ENCODE measurements at regions not wholly inside any gene's neighbourhood (a gene's known extent, or its start where the extent isn't known, plus 50 kb on each side); places are given as distances from the start of the nearest gene placed in this dataset.
A peak's percentile ranks its signal among the peaks of the same experiment; 100 is the strongest.
"Not testable (repeated sequence)": the region's sequence is repeated elsewhere in the genome, so short reads cannot be mapped to it uniquely, and the experiment has no call there.

GRCh38 chr14:21874167-21874566 is 200.5 kb upstream of the OR4E1 start:
- no peak for DNase-seq

DNA sequence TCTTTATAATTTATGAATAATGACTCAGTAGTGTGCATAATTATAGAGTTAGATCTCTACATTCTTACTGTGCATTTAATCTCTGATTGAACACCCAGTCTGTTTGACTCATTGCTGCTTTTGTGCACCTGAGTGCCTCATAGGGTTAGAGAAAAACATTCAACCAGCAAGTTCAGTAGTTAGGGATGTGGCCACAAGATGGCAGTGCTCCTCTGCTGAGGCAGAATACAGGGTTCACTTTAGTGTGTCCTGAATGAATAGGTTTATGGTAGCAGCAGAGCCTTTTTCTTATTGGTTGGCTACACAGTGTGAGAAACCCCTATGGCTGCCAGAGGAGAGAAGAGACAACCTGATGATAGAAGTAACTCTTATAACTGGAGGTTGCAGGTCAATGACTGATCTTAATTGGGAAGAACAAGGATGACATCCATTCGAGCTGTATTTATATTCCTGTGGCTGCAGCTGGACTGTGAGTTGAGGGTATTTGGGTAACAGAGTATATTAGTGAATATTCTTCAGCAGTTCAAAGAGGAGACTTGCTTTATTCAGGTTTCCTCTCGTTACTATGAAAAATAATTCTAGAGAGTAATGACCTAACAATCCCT is 194.9 kb upstream of the OR4E1 start:
- DNase-seq: peak; percentile 22

- no peak for DNase-seq
Measured at GRCh38 chr14:21867541-21867940, 193.9 kb upstream of the OR4E1 start.

- no peak for DNase-seq
Measured at GRCh38 chr14:21866479-21866878, 192.9 kb upstream of the OR4E1 start.

- DNase-seq: no peak
Measured at GRCh38 chr14:21863289-21863688, 189.7 kb upstream of the OR4E1 start.

DNA sequence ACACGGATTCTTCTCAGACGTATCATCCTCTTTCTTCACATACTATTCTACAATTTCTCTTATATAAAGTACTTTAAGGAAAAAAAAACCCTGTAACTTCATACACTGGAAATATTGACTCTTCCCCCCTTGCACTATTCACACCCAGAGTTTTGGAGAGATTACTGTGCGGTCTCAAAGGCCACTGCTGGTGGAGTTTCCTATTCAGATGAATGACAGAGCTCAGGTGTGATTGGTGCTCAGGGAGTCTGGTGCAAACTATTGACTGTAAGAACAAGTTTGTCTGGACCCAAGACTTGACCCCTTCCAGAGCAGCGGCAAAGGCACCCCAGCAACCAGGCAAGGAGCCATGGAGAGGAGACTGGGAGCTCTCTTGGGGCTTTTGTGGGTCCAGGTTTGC is 187.5 kb upstream of the OR4E1 start:
- DNase-seq: no peak

DNA sequence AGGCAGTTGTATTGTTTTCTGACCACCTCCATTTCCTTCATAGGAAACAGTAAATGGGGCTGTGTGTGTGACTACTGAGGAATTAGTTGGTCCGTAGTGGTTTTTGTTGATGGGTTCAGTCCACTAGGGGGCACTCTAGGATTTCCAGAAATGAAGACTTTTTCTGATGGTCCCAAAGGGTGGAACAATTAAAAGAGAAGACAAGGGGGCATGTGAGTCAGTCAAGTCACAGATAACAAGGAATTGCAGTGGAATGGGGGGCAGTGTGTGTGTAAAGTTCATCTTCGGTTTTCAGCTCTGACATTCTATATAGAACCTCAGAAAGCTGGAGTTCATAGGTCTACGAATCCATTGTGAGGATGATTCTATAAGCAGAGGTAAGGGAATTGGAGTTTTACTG is 186.6 kb upstream of the OR4E1 start:
- no peak for DNase-seq

- no peak for DNase-seq
Measured at GRCh38 chr14:21852775-21853174, 179.2 kb upstream of the OR4E1 start.

GRCh38 chr14:21852061-21852664 is 178.5 kb upstream of the OR4E1 start:
- no peak for DNase-seq

- DNase-seq: not testable (repeated sequence)
Measured at GRCh38 chr14:21846902-21847301, 173.3 kb upstream of the OR4E1 start.

DNA sequence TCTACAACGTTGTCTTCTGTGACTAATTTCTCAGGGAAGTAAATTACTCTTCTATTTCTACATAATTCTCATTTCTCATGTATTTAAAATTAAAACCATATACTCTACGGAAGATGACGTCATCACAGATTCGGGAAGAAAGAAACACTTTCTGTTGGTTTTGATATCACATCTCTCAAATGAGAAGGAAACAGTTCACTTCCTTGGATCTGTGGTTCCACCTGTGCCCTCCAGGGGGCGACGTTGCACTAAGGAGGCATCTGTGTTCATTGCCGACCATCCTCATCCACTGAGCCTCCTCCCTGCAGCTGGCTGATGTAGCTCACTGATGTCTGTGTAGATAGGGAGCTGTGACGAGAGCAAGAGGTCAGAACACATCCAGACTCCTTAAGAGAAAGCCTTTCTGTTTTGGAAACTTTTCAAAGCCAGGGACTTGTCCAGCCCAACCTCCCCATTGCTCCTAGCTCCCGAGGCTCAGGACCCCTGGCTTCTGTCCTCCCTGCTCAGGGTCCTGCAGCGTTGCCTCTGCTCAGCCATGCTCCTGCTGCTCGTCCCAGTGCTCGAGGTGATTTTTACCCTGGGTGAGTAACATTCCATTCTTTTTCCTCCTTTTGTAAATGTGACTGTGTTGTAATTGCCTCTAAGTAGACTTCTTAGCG is 172.7 kb upstream of the OR4E1 start:
- DNase-seq: no peak

GRCh38 chr14:21840765-21841164 is 167.1 kb upstream of the OR4E1 start:
- no peak for DNase-seq

- no peak for DNase-seq
Measured at GRCh38 chr14:21833836-21834235, 160.2 kb upstream of the OR4E1 start.

DNA sequence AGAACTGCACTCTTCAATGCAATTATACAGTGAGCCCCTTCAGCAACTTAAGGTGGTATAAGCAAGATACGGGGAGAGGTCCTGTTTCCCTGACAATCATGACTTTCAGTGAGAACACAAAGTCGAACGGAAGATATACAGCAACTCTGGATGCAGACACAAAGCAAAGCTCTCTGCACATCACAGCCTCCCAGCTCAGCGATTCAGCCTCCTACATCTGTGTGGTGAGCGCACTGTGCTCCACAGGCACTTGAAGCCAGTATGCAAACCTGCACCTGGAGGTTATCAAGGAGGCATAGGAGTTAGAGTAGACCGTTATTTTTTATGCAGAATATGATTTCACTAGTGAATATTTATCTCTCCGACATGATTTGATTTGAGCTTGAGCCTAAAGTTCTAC is 152.2 kb upstream of the OR4E1 start:
- DNase-seq: no peak

- no peak for DNase-seq
Measured at GRCh38 chr14:21825149-21825743, 151.6 kb upstream of the OR4E1 start.

- DNase-seq: no peak
Measured at GRCh38 chr14:21822109-21822508, 148.5 kb upstream of the OR4E1 start.

- DNase-seq: no peak
Measured at GRCh38 chr14:21820631-21821030, 147.0 kb upstream of the OR4E1 start.

- not testable (repeated sequence) for DNase-seq
Measured at GRCh38 chr14:21819891-21820290, 146.3 kb upstream of the OR4E1 start.

DNA sequence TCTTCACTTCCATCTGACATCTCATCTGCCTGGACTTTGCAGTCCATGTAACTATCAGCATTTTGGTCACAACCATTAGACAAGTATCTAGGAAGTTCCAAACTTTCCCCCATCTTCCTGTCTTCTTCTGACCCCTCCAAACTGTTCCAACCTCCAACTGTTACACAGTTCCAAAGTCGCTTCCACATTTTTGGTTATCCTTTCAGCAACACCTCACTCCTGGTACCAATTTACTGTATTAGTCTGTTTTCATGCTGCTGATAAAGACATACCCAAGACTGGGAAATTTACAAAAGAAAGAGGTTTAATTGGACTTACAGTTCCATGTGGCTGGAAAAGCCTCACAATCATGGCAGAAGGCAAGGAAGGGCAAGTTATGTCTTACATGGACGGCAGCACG is 143.4 kb upstream of the OR4E1 start:
- DNase-seq: not testable (repeated sequence)

DNA sequence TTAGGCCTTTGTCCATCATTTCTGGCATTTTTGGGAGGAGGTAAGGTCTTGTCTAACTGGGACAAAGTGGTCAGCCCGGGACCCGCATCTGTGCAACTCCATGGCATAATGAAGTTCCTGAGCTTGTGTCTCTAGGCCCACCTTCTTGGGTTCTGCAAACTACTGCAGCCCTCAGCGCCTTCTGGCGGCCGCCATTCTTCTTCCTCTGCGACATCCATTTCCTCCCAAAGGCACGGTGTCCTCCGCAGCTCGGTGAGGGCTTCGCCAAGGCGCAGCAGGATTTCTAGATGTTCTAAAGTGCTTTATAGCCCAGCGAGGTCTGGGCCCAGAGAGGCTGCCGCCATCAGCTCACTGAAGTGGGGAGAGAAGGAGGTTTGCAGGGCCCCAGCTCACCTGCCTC is 134.4 kb upstream of the OR4E1 start:
- no peak for DNase-seq

DNA sequence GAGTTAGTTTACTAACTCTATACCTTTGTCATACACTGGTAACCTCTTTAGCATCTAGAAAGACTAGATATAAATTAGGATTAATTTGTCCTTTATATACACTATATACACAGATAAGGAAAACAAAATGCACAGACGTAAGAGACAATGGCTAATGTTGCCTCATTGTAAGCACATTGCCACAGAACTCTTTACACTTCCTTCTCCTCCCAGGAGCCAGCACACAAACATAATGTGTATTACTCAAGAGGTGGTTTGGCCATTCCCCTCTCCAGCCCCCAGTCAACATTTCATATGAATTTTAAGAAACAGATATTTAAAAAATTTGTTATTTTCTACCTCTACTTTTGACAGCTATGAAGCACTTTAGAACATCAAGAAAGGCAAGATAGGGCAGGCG is 131.4 kb upstream of the OR4E1 start:
- no peak for DNase-seq

DNA sequence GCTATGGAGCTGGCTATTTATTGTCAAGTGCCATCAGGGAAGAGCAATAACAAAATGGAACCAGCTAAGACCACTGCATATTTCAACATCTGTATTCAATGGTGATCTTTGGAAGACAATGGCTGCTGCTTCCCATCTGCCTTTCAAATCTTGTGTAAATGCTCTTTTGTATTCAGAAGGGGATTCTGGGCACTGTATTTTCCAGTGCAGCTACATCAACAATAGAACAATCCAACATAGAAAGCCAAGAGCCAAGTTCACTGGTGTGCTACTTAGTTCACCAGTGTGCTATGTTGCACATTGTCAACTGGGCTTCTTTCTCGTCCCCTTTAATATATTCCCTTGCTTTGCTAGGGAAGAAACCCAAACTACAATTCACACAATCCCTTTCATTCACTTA is 128.8 kb upstream of the OR4E1 start:
- DNase-seq: no peak

GRCh38 chr14:21796916-21797315 is 123.3 kb upstream of the OR4E1 start:
- DNase-seq: no peak

- no peak for DNase-seq
Measured at GRCh38 chr14:21795456-21795855, 121.8 kb upstream of the OR4E1 start.
